ENCODE measurements at regions not wholly inside any gene's neighbourhood (a gene's known extent, or its start where the extent isn't known, plus 50 kb on each side); places are given as distances from the start of the nearest gene placed in this dataset.

GRCh38 chr5:28574606-28575005 is 1536.2 kb upstream of the CDH9 start:
- TF ChIP-seq CREB1 (CRISPR knock-in tag; IDR thresholded peaks at IDR 0.05; ENCODE audit: low read depth) (no peak), POLR2AphosphoS5 (IDR thresholded peaks at IDR 0.05; ENCODE audit: low read depth) (no peak), EZH2 (IDR thresholded peaks at IDR 0.05; ENCODE audit: low read depth, unreplicated experiment) (no peak), EZH2phosphoT487 (IDR thresholded peaks at IDR 0.05; ENCODE audit: unreplicated experiment) (no peak), REST (IDR thresholded peaks at IDR 0.05; ENCODE audit: unreplicated experiment) (no peak), JUNB (IDR thresholded peaks at IDR 0.05; ENCODE audit: unreplicated experiment) (no peak), ETS1 (IDR thresholded peaks at IDR 0.05) (no peak), ZNF331 (CRISPR knock-in tag; IDR thresholded peaks at IDR 0.05; ENCODE audit: low read depth) (no peak), STAT1 (IDR thresholded peaks at IDR 0.05; ENCODE audit: unreplicated experiment) (no peak)
- TF ChIP-seq, protein P1, sequence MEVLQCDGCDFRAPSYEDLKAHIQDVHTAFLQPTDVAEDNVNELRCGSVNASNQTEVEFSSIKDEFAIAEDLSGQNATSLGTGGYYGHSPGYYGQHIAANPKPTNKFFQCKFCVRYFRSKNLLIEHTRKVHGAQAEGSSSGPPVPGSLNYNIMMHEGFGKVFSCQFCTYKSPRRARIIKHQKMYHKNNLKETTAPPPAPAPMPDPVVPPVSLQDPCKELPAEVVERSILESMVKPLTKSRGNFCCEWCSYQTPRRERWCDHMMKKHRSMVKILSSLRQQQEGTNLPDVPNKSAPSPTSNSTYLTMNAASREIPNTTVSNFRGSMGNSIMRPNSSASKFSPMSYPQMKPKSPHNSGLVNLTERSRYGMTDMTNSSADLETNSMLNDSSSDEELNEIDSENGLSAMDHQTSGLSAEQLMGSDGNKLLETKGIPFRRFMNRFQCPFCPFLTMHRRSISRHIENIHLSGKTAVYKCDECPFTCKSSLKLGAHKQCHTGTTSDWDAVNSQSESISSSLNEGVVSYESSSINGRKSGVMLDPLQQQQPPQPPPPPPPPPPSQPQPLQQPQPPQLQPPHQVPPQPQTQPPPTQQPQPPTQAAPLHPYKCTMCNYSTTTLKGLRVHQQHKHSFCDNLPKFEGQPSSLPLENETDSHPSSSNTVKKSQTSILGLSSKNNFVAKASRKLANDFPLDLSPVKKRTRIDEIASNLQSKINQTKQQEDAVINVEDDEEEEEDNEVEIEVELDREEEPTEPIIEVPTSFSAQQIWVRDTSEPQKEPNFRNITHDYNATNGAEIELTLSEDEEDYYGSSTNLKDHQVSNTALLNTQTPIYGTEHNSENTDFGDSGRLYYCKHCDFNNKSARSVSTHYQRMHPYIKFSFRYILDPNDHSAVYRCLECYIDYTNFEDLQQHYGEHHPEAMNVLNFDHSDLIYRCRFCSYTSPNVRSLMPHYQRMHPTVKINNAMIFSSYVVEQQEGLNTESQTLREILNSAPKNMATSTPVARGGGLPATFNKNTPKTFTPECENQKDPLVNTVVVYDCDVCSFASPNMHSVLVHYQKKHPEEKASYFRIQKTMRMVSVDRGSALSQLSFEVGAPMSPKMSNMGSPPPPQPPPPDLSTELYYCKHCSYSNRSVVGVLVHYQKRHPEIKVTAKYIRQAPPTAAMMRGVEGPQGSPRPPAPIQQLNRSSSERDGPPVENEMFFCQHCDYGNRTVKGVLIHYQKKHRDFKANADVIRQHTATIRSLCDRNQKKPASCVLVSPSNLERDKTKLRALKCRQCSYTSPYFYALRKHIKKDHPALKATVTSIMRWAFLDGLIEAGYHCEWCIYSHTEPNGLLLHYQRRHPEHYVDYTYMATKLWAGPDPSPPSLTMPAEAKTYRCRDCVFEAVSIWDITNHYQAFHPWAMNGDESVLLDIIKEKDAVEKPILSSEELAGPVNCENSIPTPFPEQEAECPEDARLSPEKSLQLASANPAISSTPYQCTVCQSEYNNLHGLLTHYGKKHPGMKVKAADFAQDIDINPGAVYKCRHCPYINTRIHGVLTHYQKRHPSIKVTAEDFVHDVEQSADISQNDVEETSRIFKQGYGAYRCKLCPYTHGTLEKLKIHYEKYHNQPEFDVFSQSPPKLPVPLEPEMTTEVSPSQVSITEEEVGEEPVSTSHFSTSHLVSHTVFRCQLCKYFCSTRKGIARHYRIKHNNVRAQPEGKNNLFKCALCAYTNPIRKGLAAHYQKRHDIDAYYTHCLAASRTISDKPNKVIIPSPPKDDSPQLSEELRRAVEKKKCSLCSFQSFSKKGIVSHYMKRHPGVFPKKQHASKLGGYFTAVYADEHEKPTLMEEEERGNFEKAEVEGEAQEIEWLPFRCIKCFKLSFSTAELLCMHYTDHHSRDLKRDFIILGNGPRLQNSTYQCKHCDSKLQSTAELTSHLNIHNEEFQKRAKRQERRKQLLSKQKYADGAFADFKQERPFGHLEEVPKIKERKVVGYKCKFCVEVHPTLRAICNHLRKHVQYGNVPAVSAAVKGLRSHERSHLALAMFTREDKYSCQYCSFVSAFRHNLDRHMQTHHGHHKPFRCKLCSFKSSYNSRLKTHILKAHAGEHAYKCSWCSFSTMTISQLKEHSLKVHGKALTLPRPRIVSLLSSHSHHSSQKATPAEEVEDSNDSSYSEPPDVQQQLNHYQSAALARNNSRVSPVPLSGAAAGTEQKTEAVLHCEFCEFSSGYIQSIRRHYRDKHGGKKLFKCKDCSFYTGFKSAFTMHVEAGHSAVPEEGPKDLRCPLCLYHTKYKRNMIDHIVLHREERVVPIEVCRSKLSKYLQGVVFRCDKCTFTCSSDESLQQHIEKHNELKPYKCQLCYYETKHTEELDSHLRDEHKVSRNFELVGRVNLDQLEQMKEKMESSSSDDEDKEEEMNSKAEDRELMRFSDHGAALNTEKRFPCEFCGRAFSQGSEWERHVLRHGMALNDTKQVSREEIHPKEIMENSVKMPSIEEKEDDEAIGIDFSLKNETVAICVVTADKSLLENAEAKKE (CRISPR knock-in tag; IDR thresholded peaks at IDR 0.05) = no peak
- TF ChIP-seq, protein P2, sequence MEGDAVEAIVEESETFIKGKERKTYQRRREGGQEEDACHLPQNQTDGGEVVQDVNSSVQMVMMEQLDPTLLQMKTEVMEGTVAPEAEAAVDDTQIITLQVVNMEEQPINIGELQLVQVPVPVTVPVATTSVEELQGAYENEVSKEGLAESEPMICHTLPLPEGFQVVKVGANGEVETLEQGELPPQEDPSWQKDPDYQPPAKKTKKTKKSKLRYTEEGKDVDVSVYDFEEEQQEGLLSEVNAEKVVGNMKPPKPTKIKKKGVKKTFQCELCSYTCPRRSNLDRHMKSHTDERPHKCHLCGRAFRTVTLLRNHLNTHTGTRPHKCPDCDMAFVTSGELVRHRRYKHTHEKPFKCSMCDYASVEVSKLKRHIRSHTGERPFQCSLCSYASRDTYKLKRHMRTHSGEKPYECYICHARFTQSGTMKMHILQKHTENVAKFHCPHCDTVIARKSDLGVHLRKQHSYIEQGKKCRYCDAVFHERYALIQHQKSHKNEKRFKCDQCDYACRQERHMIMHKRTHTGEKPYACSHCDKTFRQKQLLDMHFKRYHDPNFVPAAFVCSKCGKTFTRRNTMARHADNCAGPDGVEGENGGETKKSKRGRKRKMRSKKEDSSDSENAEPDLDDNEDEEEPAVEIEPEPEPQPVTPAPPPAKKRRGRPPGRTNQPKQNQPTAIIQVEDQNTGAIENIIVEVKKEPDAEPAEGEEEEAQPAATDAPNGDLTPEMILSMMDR (conservative IDR thresholded peaks at IDR 0.05; ENCODE audit: low read depth in 2 of 2) = no peak

Data from GM23338 (cell line).